T47D (cell line): ENCODE measurements at regions not wholly inside any gene's neighbourhood (a gene's known extent, or its start where the extent isn't known, plus 50 kb on each side); places are given as distances from the start of the nearest gene placed in this dataset.
"Not testable (repeated sequence)": the region's sequence is repeated elsewhere in the genome, so short reads cannot be mapped to it uniquely, and the experiment has no call there.

Experiments used
- DNase-seq, 2 experiments: peaks; one replicate each; pipeline versions ENCODE4 v3.0.0 to v3.0.0-alpha.2; 2011 to 2012; ENCODE audit warnings: low read depth in 1 of 2, low spot score in 1 of 2
- in situ Hi-C: cut with HindIII; loops from 2 replicates; pipeline ENCODE4 v1.10.0; 2016; ENCODE audit warnings: low sequenced_read_pairs, low pct_unique_long_range_greater_than_20kb

- in situ Hi-C loops, DNase-seq: not testable (repeated sequence)
These were observed 59.1 kb upstream of the NBPF11 start for GRCh38 chr1:148211191-148211590.

- in situ Hi-C loops, DNase-seq: not testable (repeated sequence)
These were observed 58.5 kb upstream of the NBPF11 start for GRCh38 chr1:148210624-148211023.

- in situ Hi-C loops, DNase-seq: not testable (repeated sequence)
These were observed 58.1 kb upstream of the NBPF11 start for GRCh38 chr1:148210166-148210565.

- DNase-seq, in situ Hi-C loops: not testable (repeated sequence)
These were observed 49.9 kb upstream of the NBPF11 start for GRCh38 chr1:148202013-148202412.
